Type B pancreatic cell (in vitro differentiated cells): ENCODE measurements at regions not wholly inside any gene's neighbourhood (a gene's known extent, or its start where the extent isn't known, plus 50 kb on each side); places are given as distances from the start of the nearest gene placed in this dataset.

Experiments used
- DNase-seq: peaks from one replicate; pipeline ENCODE4 v3.0.0; 2021; ENCODE audit warnings: mixed read lengths; ENCODE audit not compliant: unreplicated experiment; ENCODE audit errors: extremely low spot score
- H3K27ac Mint-ChIP-seq: 2 replicates; pipeline ENCODE4 v1.8.0; 2021; ENCODE audit warnings: mild to moderate bottlenecking, mixed read lengths
- H3K27me3 Mint-ChIP-seq: 2 replicates; pipeline ENCODE4 v1.8.0; 2021; ENCODE audit warnings: mixed read lengths
- H3K36me3 Mint-ChIP-seq: 2 replicates; pipeline ENCODE4 v1.8.0; 2021; ENCODE audit warnings: mixed read lengths
- H3K4me1 Mint-ChIP-seq: one replicate; pipeline ENCODE4 v1.8.0; 2021; ENCODE audit warnings: mixed read lengths; ENCODE audit not compliant: unreplicated experiment
- H3K4me3 Mint-ChIP-seq: 2 replicates; pipeline ENCODE4 v1.8.0; 2021; ENCODE audit warnings: mild to moderate bottlenecking, mixed read lengths
- H3K9me3 Mint-ChIP-seq: 2 replicates; pipeline ENCODE4 v1.8.0; 2021; ENCODE audit warnings: mixed read lengths
- CTCF ChIP-seq: fragments of 200-600 bp; sonication (generic); conservative IDR thresholded peaks from 2 replicates; pipeline ENCODE4 v1.5.0; 2021; ENCODE audit warnings: antibody characterized with exemption, mild to moderate bottlenecking

- peaks cover 10% of the 10 kb centered on the region for H3K4me1 Mint-ChIP-seq
- H3K27me3 Mint-ChIP-seq: no peaks in the 10 kb centered on the region
- TF ChIP-seq CTCF: no peak
- H3K9me3 Mint-ChIP-seq: no peaks in the 10 kb centered on the region
- H3K36me3 Mint-ChIP-seq: no peaks in the 10 kb centered on the region
- peak overlapping the region; percentile 26 for H3K27ac Mint-ChIP-seq
- no peak for DNase-seq
- H3K4me3 Mint-ChIP-seq: no peak overlapping the region
These were observed 148.6 kb downstream of the CNTN3 start for GRCh38 chr3:74465715-74466410.

- Mint-ChIP-seq H3K4me3 (no peak overlapping the region), H3K27ac (peak overlapping the region; percentile 68), H3K36me3 (no peaks in the 10 kb centered on the region), H3K27me3 (no peaks in the 10 kb centered on the region), H3K4me1 (peaks cover 10% of the 10 kb centered on the region), H3K9me3 (no peaks in the 10 kb centered on the region)
- TF ChIP-seq CTCF: no peak
- no peak for DNase-seq
These were observed 150.9 kb downstream of the CNTN3 start for GRCh38 chr3:74463515-74463914.

GRCh38 chr3:74456166-74456565 lies 158.3 kb downstream of the CNTN3 start:
- H3K36me3 Mint-ChIP-seq: no peaks in the 10 kb centered on the region

GRCh38 chr3:74447221-74447620 lies 167.2 kb downstream of the CNTN3 start:
- Mint-ChIP-seq H3K4me1 (no peaks in the 10 kb centered on the region), H3K9me3 (no peaks in the 10 kb centered on the region), H3K27me3 (no peaks in the 10 kb centered on the region), H3K27ac (no peak overlapping the region), H3K4me3 (no peak overlapping the region), H3K36me3 (no peaks in the 10 kb centered on the region)
- TF ChIP-seq CTCF: no peak
- DNase-seq: no peak

More at GRCh38 chr3:74456166-74456565, 158.3 kb downstream of the CNTN3 start:
- Mint-ChIP-seq H3K4me1 (no peaks in the 10 kb centered on the region), H3K27ac (no peak overlapping the region), H3K4me3 (no peak overlapping the region), H3K27me3 (no peaks in the 10 kb centered on the region), H3K9me3 (no peaks in the 10 kb centered on the region)
- no peak for TF ChIP-seq CTCF
- DNase-seq: no peak

GRCh38 chr3:74445541-74445940 lies 168.9 kb downstream of the CNTN3 start:
- Mint-ChIP-seq H3K27me3 (no peaks in the 10 kb centered on the region), H3K9me3 (no peaks in the 10 kb centered on the region), H3K4me1 (no peaks in the 10 kb centered on the region), H3K27ac (no peak overlapping the region), H3K36me3 (no peaks in the 10 kb centered on the region), H3K4me3 (no peak overlapping the region)
- DNase-seq: no peak
- TF ChIP-seq CTCF: no peak

- Mint-ChIP-seq H3K9me3 (no peaks in the 10 kb centered on the region), H3K4me1 (no peaks in the 10 kb centered on the region), H3K36me3 (no peaks in the 10 kb centered on the region), H3K27me3 (no peaks in the 10 kb centered on the region), H3K4me3 (no peak overlapping the region), H3K27ac (no peak overlapping the region)
- no peak for TF ChIP-seq CTCF
- no peak for DNase-seq
These were observed 171.4 kb downstream of the CNTN3 start for GRCh38 chr3:74443102-74443501.
